Nucleus accumbens (tissue), 56 donors: ENCODE measurements at regions not wholly inside any gene's neighbourhood (a gene's known extent, or its start where the extent isn't known, plus 50 kb on each side); places are given as distances from the start of the nearest gene placed in this dataset.
"Not testable (repeated sequence)": the region's sequence is repeated elsewhere in the genome, so short reads cannot be mapped to it uniquely, and the experiment has no call there.

Experiments
- DNase-seq, 56 donors: peaks; one replicate each; lab custom pipeline; 2025; lab: John Stamatoyannopoulos, UW

- no peak for DNase-seq
Measured at GRCh38 chr13:39930544-39931444, 275.3 kb downstream of the COG6 start.

- no peak for DNase-seq
Measured at GRCh38 chr13:39931505-39931904, 276.0 kb downstream of the COG6 start.

GRCh38 chr13:39932514-39932913 is 277.1 kb downstream of the COG6 start:
- DNase-seq, result not testable (repeated sequence)

- DNase-seq, result no peak
Measured at GRCh38 chr13:39935155-39935554, 279.7 kb downstream of the COG6 start.

GRCh38 chr13:39938596-39938995 is 283.1 kb downstream of the COG6 start:
- no peak for DNase-seq

GRCh38 chr13:39941236-39941635 is 285.8 kb downstream of the COG6 start:
- no peak for DNase-seq

- no peak for DNase-seq
Measured at GRCh38 chr13:39941911-39942551, 286.6 kb downstream of the COG6 start.

- peak in 25 of 56 donors; percentile 4 to 66 (median 17) for DNase-seq
Measured at GRCh38 chr13:39942552-39943273, 287.3 kb downstream of the COG6 start.

GRCh38 chr13:39943711-39944110 is 288.2 kb downstream of the COG6 start:
- peak in 3 of 56 donors; percentile 10 to 19 (median 13) for DNase-seq

GRCh38 chr13:39945226-39945625 is 289.8 kb downstream of the COG6 start:
- DNase-seq, result peak in 1 of 56 donors; percentile 1

GRCh38 chr13:39946769-39947168 is 291.3 kb downstream of the COG6 start:
- no peak for DNase-seq

GRCh38 chr13:39951301-39951700 is 295.8 kb downstream of the COG6 start:
- DNase-seq, result no peak

- no peak for DNase-seq
Measured at GRCh38 chr13:39952249-39953233, 297.1 kb downstream of the COG6 start.

GRCh38 chr13:39954476-39954875 is 299.0 kb downstream of the COG6 start:
- DNase-seq, result no peak

GRCh38 chr13:39955560-39955959 is 300.1 kb downstream of the COG6 start:
- DNase-seq, result no peak

GRCh38 chr13:39956036-39956435 is 300.6 kb downstream of the COG6 start:
- DNase-seq, result no peak

GRCh38 chr13:39957868-39958677 is 302.6 kb downstream of the COG6 start:
- DNase-seq, result no peak

GRCh38 chr13:39959497-39960144 is 304.2 kb downstream of the COG6 start:
- DNase-seq, result no peak
